HEK293T (cell line): ENCODE measurements at regions not wholly inside any gene's neighbourhood (a gene's known extent, or its start where the extent isn't known, plus 50 kb on each side); places are given as distances from the start of the nearest gene placed in this dataset.

Source experiments
- ARNT ChIP-seq: fragments of 450-650 bp; IDR thresholded peaks from 2 replicates; pipeline ENCODE4 v1.6.1; 2017; ENCODE audit warnings: mild to moderate bottlenecking
- BHLHE40 ChIP-seq: fragments of 450-650 bp; IDR thresholded peaks from 2 replicates; pipeline ENCODE4 v1.6.1; 2016; ENCODE audit warnings: mild to moderate bottlenecking, moderate library complexity, borderline replicate concordance
- ELF4 ChIP-seq: fragments of 450-650 bp; IDR thresholded peaks from 2 replicates; pipeline ENCODE4 v1.6.1; 2017; ENCODE audit warnings: antibody characterized with exemption
- FOXM1 ChIP-seq: fragments of 450-650 bp; IDR thresholded peaks from 2 replicates; pipeline ENCODE4 v1.6.1; 2017; ENCODE audit warnings: mild to moderate bottlenecking, borderline replicate concordance
- LEF1 ChIP-seq: fragments of 450-650 bp; IDR thresholded peaks from 2 replicates; pipeline ENCODE4 v1.6.1; 2017; ENCODE audit warnings: mild to moderate bottlenecking, borderline replicate concordance
- SP1 ChIP-seq: fragments of 450-650 bp; IDR thresholded peaks from 2 replicates; pipeline ENCODE4 v1.6.1; 2017
- SUZ12 ChIP-seq: fragments of 450-650 bp; IDR thresholded peaks from 2 replicates; pipeline ENCODE4 v1.6.1; 2016; ENCODE audit warnings: mild to moderate bottlenecking
- TARDBP ChIP-seq: fragments of 450-650 bp; IDR thresholded peaks from 2 replicates; pipeline ENCODE4 v1.6.1; 2016

DNA sequence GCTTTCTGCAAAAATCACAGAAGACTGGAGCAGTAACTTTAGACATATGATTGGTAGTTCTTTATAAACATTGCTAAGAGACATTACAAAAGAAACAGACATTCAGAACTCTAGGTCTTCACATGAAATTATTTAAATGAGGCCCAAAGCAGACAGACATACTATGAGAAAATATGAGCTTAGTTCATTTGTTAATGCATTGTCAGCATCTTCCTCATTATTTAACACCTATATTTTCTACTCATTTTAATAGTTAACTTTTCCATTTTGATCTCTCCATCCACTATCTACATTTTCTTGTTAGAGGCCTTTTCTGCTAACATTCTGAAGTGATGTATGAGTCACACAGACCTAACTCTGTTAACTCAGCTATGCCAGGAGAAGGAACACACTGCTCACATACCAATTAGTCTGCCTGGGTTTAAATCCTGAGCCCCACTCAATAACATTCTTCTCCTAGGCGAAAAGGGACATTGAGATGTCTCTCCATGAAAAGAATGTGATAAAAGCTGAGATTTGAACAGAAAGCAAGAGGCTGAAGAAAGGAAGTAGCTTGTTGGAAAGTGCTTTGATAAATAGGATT lies 400.3 kb upstream of the PKDCC start:
- TF ChIP-seq SP1 (no peak), BHLHE40 (no peak), TARDBP (no peak), SUZ12 (no peak), FOXM1 (no peak), ELF4 (no peak), ARNT (no peak), LEF1 (no peak)
